HG03060 (cell line): ENCODE measurements at regions not wholly inside any gene's neighbourhood (a gene's known extent, or its start where the extent isn't known, plus 50 kb on each side); places are given as distances from the start of the nearest gene placed in this dataset.
"Not testable (repeated sequence)": the region's sequence is repeated elsewhere in the genome, so short reads cannot be mapped to it uniquely, and the experiment has no call there.

Source experiments
- ATAC-seq: cut with Tn5 transposase; IDR thresholded peaks from one replicate; pipeline ENCODE4 v1.9.1; 2021; ENCODE audit warnings: low read depth, moderate number of reproducible peaks; ENCODE audit not compliant: unreplicated experiment

GRCh38 chr9:129547063-129547462 is 73.8 kb downstream of the C9orf50 start:
- no peak for ATAC-seq

GRCh38 chr9:129545876-129546275 is 75.0 kb downstream of the C9orf50 start:
- not testable (repeated sequence) for ATAC-seq

- ATAC-seq, result no peak
These were observed 76.1 kb downstream of the C9orf50 start for GRCh38 chr9:129544761-129545160.

GRCh38 chr9:129542741-129543140 is 78.2 kb downstream of the C9orf50 start:
- no peak for ATAC-seq

GRCh38 chr9:129541270-129541669 is 79.6 kb downstream of the C9orf50 start:
- ATAC-seq, result no peak

- no peak for ATAC-seq
These were observed 81.5 kb downstream of the C9orf50 start for GRCh38 chr9:129539446-129539845.

DNA sequence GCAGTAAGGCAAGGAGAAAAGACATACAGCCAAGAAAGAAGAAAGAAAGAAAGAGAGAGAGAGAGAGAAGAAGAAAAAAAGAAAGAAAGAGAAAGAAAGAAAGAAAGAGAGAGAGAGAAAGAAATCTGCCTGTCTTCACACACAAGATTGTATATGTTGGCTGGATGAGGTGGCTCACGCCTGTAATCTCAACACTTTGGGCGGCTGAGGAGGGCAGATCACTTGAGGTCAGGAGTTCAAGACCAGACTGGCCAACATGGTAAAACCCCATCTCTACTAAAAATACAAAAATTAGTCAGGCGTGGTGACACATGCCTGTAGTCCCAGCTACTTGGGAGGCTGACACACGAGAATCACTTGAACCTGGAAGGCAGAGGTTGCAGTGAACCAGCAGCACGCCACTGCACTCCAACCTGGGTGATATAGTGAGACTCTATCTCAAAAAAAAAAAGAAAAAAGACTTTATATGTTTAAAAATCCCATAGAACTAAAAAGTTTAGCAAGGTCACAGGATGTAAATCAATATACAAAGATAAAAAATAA is 89.0 kb downstream of the C9orf50 start:
- ATAC-seq, result not testable (repeated sequence)

DNA sequence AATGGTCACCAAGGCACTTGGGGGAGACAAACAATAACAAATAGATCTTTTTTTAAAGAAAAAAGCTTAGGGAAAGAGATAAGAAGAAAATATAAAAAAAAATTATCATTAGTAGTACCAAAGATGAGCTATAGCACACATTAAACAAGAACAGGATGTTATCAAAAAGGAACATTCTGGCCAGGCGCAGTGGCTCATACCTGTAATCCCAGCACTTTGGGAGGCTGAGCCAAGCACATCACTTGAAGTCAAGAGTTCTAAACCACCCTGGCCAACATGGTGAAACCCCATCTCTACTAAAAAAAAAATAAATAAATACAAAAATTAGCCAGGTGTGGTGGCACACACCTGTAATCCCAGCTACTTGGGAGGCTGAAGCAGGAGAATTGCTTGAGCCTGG is 92.9 kb downstream of the C9orf50 start:
- not testable (repeated sequence) for ATAC-seq

- no peak for ATAC-seq
These were observed 95.2 kb downstream of the C9orf50 start for GRCh38 chr9:129525656-129526196.

GRCh38 chr9:129524582-129525270 is 96.2 kb downstream of the C9orf50 start:
- no peak for ATAC-seq

DNA sequence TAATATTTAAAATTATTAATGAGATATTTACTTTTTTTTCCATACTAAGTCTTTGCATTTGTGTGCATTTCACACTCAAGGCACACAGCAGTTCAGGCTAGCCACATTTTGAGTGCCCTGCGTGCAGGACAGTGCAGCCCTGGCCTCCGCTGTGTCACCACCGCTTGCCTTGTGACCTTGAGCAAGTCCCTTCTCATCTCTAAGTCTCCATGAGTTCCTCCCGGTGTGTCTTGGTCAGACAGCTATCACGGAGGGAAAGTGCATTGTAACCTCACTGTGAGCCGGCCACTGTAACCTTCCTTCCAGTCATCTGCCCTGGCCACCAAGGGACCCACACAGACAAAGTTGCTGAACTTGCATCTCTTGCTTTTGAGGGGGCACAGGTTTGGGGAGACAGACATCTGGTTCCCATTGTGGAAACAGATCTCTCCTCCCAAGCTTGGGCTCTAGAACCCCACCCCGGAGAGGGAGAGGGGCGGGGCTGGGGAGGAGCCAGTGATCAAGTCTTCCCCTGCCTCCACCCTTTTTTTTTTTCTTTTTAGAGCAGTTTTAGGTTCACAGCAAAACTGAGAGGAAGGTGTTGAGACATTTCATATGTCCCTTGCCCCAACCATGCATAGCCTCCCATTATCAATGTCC is 96.8 kb downstream of the C9orf50 start:
- no peak for ATAC-seq

DNA sequence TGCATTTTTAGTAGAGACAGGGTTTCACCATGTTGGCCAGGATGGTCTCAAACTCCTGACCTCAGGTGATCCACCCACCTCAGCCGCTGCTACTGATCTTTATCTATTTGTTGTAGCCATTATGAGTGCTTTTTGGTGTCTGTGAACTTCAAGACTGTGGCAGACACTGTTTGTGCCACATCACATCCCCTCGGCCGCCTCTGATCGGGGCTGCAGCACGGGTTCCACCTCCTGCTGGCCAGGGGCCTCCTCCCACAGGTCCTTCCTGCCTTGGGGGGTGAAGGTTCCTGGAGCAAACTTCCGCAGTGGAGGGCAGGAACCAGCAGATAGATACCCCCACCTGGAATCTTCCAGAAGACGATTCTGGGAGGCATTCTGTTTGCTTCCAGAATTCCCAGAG is 98.5 kb downstream of the C9orf50 start:
- no peak for ATAC-seq

GRCh38 chr9:129520082-129520481 is 100.8 kb downstream of the C9orf50 start:
- ATAC-seq, result no peak

- no peak for ATAC-seq
These were observed 102.8 kb downstream of the C9orf50 start for GRCh38 chr9:129518074-129518473.

DNA sequence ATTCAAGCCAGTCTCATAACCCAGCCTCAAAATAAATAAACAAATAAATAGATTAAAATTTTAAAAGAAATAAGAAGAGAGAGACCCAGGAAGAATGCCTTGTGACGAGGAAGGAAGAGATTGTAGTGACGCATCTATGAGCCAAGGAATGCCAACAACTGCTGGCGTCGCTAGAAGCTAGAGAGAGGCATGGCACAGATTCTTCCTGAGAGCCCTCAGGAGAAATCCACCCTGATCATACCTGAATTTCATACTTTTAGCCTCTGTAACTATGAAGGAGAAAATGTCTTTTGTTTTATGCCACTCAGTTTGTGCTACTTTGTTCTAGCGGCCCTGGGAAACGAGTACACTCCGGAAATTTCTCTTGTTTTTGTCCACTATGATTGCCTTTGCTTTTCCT is 103.9 kb downstream of the C9orf50 start:
- no peak for ATAC-seq

- ATAC-seq, result no peak
These were observed 106.0 kb downstream of the C9orf50 start for GRCh38 chr9:129514891-129515290.

GRCh38 chr9:129514497-129514867 is 106.4 kb downstream of the C9orf50 start:
- ATAC-seq, result no peak

DNA sequence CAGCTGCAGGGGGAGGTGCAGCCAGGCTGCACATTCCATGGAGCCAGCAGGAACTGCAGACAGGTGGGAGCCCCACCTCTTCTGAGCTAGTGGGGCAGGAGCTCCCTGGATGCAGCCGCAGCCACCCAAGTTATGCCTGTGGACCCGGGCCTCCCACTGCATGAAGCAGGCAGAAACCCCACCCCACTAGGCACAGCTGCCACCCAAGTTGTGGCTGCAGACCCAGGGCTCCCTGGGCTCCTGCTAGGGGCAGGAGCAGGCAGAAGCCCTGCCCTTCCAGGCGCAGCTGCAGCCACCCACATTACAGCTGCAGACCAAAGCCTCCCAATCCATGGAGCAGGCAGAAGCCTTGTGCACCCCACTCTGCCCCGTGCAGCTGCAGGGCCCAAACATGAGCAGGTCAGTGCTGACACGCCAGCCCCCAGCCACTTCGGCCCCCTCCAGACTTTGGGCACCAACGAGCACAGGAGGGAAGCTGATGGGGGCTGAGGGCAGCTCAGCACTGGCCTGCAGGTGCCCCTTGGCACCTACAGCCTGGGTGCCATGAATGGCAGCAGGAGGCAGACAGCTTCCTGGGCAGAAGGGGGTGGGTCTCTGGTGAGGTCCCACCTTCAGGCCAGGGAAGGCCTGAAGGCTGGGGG is 106.9 kb downstream of the C9orf50 start:
- ATAC-seq, result no peak

DNA sequence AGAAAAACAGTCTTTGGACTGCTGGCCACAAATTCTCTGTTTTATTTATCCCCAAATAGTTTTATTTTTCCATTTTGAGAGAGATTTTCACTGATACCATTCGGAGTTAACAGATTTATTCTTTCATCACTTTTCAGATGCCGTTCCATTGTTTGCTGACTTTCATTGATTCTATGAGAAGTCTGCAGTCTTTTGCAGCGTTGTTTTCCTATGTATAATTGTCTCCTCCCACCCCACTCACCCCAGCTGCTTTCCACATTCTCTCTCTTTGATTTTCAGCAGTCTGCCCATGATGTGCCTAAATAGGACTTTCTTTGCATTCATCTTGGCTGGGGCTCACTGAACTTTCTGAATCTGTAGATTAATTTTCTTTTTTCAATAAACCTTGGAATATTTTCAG is 107.6 kb downstream of the C9orf50 start:
- ATAC-seq, result no peak

GRCh38 chr9:129511285-129511900 is 109.5 kb downstream of the C9orf50 start:
- no peak for ATAC-seq

DNA sequence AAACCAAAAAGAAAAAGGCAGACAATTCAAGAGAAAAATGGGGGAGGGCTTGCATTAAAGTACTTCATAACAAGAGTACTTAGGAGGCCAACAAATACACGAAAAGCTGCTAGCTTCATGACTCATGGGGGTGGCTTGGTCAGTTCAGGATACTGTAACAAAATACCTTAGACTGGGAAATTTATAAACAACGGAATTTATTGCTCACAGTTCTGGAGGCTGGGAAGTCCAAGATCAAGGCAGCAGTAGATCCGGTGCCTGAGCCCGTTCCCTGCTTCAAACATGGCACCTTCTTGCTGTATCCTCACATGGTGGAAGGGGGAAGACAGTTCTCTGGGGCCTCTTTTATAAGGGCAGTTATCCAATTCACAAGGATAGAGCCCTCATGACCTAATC is 111.4 kb downstream of the C9orf50 start:
- no peak for ATAC-seq
